ENCODE measurements at regions not wholly inside any gene's neighbourhood (a gene's known extent, or its start where the extent isn't known, plus 50 kb on each side); places are given as distances from the start of the nearest gene placed in this dataset.

GRCh38 chr6:4598384-4598995 lies 177.7 kb upstream of the CDYL start:
- no peak for ATAC-seq
- TF ChIP-seq SNAI2 (CRISPR knock-in tag; IDR thresholded peaks at IDR 0.05): no peak
- TF ChIP-seq POU6F1 (CRISPR knock-in tag; IDR thresholded peaks at IDR 0.05; ENCODE audit: borderline replicate concordance, low read depth): no peak
- TF ChIP-seq TOX (CRISPR knock-in tag; IDR thresholded peaks at IDR 0.05; ENCODE audit: borderline replicate concordance): no peak
- TF ChIP-seq CREB5 (CRISPR knock-in tag; IDR thresholded peaks at IDR 0.05; ENCODE audit: low read depth): no peak
- no peak for TF ChIP-seq TCF4 (CRISPR knock-in tag; IDR thresholded peaks at IDR 0.05; ENCODE audit: borderline replicate concordance)
- TF ChIP-seq BACH2 (CRISPR knock-in tag; IDR thresholded peaks at IDR 0.05; ENCODE audit: borderline replicate concordance): no peak
- TF ChIP-seq ZNF565 (CRISPR knock-in tag; conservative IDR thresholded peaks at IDR 0.05; ENCODE audit: low read depth): no peak
- TF ChIP-seq PPARA (CRISPR knock-in tag; IDR thresholded peaks at IDR 0.05; ENCODE audit: borderline replicate concordance): no peak
- no peak for TF ChIP-seq CSRNP3 (CRISPR knock-in tag; IDR thresholded peaks at IDR 0.05)
- TF ChIP-seq ISL1 (CRISPR knock-in tag; IDR thresholded peaks at IDR 0.05): no peak
- no peak for TF ChIP-seq PATZ1 (CRISPR knock-in tag; IDR thresholded peaks at IDR 0.05; ENCODE audit: borderline replicate concordance)
- no peak for TF ChIP-seq CSDC2 (CRISPR knock-in tag; IDR thresholded peaks at IDR 0.05)
- no peak for TF ChIP-seq ESRRG (CRISPR knock-in tag; IDR thresholded peaks at IDR 0.05)
- no peak for TF ChIP-seq ZNF70 (CRISPR knock-in tag; IDR thresholded peaks at IDR 0.05)
- no peak for TF ChIP-seq RARB (CRISPR knock-in tag; IDR thresholded peaks at IDR 0.05)
- TF ChIP-seq ARNTL (CRISPR knock-in tag; IDR thresholded peaks at IDR 0.05; ENCODE audit: borderline replicate concordance, low read depth): no peak

GRCh38 chr6:4593951-4594350 lies 182.3 kb upstream of the CDYL start:
- no peak for TF ChIP-seq ZFP3 (CRISPR knock-in tag; IDR thresholded peaks at IDR 0.05)
- TF ChIP-seq TCF4 (CRISPR knock-in tag; IDR thresholded peaks at IDR 0.05; ENCODE audit: borderline replicate concordance): no peak
- TF ChIP-seq SNAI2 (CRISPR knock-in tag; IDR thresholded peaks at IDR 0.05): no peak
- TF ChIP-seq GLIS3 (CRISPR knock-in tag; IDR thresholded peaks at IDR 0.05): no peak
- no peak for TF ChIP-seq PATZ1 (CRISPR knock-in tag; IDR thresholded peaks at IDR 0.05; ENCODE audit: borderline replicate concordance)
- TF ChIP-seq BACH2 (CRISPR knock-in tag; IDR thresholded peaks at IDR 0.05; ENCODE audit: borderline replicate concordance): no peak
- TF ChIP-seq CREB5 (CRISPR knock-in tag; IDR thresholded peaks at IDR 0.05; ENCODE audit: low read depth): no peak
- TF ChIP-seq ZNF70 (CRISPR knock-in tag; IDR thresholded peaks at IDR 0.05): no peak
- TF ChIP-seq ZC3H10 (CRISPR knock-in tag; IDR thresholded peaks at IDR 0.05): no peak
- TF ChIP-seq TSHZ2 (CRISPR knock-in tag; IDR thresholded peaks at IDR 0.05): no peak
- no peak for TF ChIP-seq ISL1 (CRISPR knock-in tag; IDR thresholded peaks at IDR 0.05)
- TF ChIP-seq ZNF565 (CRISPR knock-in tag; conservative IDR thresholded peaks at IDR 0.05; ENCODE audit: low read depth): no peak
- no peak for TF ChIP-seq ESRRG (CRISPR knock-in tag; IDR thresholded peaks at IDR 0.05)
- no peak for TF ChIP-seq OSR1 (CRISPR knock-in tag; IDR thresholded peaks at IDR 0.05)
- no peak for ATAC-seq

Data from SK-N-SH treated with all-trans-retinoic acid at 6 μM for 48 hours (cell line).